ENCODE measurements at regions not wholly inside any gene's neighbourhood (a gene's known extent, or its start where the extent isn't known, plus 50 kb on each side); places are given as distances from the start of the nearest gene placed in this dataset.

DNA sequence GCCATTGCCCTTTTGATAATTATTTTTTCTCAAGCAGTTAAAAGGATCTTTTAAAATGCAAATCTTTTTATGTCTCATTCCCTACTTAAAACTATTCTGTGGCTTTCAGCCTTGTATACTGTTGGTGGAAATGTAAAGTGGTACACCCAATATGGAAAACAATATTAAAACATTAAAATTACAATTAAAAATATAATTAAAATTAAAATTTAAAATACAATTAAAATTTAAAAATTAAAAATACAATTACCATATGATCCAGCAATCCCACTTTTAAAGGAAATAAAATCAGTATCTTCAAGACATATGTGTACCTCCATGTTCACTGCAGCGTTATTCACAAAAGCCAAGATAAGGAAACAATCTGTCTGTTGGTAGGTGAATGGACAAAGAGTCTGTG, 340.8 kb upstream of the TOM1L1 start:
- TF ChIP-seq CTCF (IDR thresholded peaks at IDR 0.05) (no peak), POLR2A (IDR thresholded peaks at IDR 0.05) (no peak), POLR2AphosphoS5 (IDR thresholded peaks at IDR 0.05) (no peak)
